ENCODE measurements at regions not wholly inside any gene's neighbourhood (a gene's known extent, or its start where the extent isn't known, plus 50 kb on each side); places are given as distances from the start of the nearest gene placed in this dataset.
A peak's percentile ranks its signal among the peaks of the same experiment; 100 is the strongest.

DNA sequence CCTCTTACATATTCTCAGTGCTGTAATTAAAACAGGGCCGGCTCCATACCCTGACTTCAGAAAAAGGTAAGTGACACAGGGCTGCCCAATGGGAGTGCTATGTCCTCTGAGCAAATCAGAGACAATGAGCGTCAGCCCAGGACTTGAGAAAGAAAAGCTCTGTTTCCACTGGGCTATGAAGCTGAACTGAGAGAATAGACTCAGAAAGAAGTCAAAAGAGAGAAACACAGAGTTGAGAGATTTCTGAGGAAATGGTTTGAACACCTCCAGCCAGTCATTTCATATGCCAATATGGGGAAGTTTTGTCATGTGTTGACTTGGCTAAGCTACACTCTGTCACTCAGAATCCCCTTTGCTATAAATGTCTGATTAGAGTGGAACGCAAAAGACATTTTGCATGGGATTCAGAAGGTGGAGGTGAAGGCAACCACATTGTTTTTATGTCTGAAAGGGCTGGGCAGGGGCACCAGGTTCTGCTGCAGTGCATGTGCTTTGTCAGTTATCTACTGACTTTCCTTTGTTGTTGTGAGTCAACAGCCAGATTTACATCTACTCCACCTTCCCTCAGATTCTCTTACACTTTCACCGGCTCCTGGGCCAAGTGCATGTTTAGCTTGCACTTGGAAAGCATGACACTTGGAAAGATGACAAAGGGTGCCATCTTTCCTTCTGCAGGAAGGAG lies 313.3 kb downstream of the DUSP6 start:
- DNase-seq (ENCODE audit: low read depth, low spot score), result no peak
- H3K9me1 ChIP-seq (ENCODE audit: control insufficient read depth, extremely low read depth, insufficient read depth, low read length), result no peaks in the 10 kb centered on the region
- no peak overlapping the region for H3K4me3 ChIP-seq (ENCODE audit: control insufficient read depth in 2 of 3, extremely low read depth in 1 of 3, insufficient read depth in 2 of 3, low read depth in 1 of 3, low read length in 3 of 3)
- H3K9me3 ChIP-seq (ENCODE audit: control insufficient read depth, low read depth, low read length), result no peaks in the 10 kb centered on the region
- H3K27me3 ChIP-seq (ENCODE audit: control insufficient read depth, extremely low read depth, insufficient read depth, low read length), result no peaks in the 10 kb centered on the region
- TF ChIP-seq, protein P1, sequence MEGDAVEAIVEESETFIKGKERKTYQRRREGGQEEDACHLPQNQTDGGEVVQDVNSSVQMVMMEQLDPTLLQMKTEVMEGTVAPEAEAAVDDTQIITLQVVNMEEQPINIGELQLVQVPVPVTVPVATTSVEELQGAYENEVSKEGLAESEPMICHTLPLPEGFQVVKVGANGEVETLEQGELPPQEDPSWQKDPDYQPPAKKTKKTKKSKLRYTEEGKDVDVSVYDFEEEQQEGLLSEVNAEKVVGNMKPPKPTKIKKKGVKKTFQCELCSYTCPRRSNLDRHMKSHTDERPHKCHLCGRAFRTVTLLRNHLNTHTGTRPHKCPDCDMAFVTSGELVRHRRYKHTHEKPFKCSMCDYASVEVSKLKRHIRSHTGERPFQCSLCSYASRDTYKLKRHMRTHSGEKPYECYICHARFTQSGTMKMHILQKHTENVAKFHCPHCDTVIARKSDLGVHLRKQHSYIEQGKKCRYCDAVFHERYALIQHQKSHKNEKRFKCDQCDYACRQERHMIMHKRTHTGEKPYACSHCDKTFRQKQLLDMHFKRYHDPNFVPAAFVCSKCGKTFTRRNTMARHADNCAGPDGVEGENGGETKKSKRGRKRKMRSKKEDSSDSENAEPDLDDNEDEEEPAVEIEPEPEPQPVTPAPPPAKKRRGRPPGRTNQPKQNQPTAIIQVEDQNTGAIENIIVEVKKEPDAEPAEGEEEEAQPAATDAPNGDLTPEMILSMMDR (optimal IDR thresholded peaks at IDR 0.05 in 1 of 3, IDR thresholded peaks at IDR 0.05 in 1 of 3, conservative IDR thresholded peaks at IDR 0.05 in 1 of 3; ENCODE audit: extremely low read depth in 1 of 3, insufficient read depth in 2 of 3, low read length in 3 of 3), result no peak
- TF ChIP-seq EZH2 (IDR thresholded peaks at IDR 0.05; ENCODE audit: low read length), result no peak
- no peaks in the 10 kb centered on the region for H4K20me1 ChIP-seq (ENCODE audit: control insufficient read depth, extremely low read depth, insufficient read depth, low read length)
- no peaks in the 10 kb centered on the region for H3K4me1 ChIP-seq (ENCODE audit: control insufficient read depth, extremely low read depth, insufficient read depth, low read length)
- peak; percentile 20 for FAIRE-seq
- dilution Hi-C loops (cut with MboI; ENCODE audit: extremely low pct_ligation_motif_present, low sequenced_read_pairs), result no loop called here
- H3K36me3 ChIP-seq (ENCODE audit: control insufficient read depth in 2 of 2, extremely low read depth in 1 of 2, insufficient read depth in 2 of 2, low read length in 2 of 2), result no peaks in the 10 kb centered on the region
- H3K9ac ChIP-seq (ENCODE audit: control insufficient read depth, extremely low read depth, insufficient read depth, low read length), result no peak overlapping the region
- H3K27ac ChIP-seq (ENCODE audit: control insufficient read depth, insufficient read depth, low read length), result no peak overlapping the region
- H3K4me2 ChIP-seq (ENCODE audit: control insufficient read depth, extremely low read depth, insufficient read depth, low read depth, low read length), result no peak overlapping the region
- H3K79me2 ChIP-seq (ENCODE audit: control insufficient read depth, insufficient read depth, low read length), result no peaks in the 10 kb centered on the region
- no peak overlapping the region for H2AFZ ChIP-seq (ENCODE audit: control insufficient read depth, low read length)

DNA sequence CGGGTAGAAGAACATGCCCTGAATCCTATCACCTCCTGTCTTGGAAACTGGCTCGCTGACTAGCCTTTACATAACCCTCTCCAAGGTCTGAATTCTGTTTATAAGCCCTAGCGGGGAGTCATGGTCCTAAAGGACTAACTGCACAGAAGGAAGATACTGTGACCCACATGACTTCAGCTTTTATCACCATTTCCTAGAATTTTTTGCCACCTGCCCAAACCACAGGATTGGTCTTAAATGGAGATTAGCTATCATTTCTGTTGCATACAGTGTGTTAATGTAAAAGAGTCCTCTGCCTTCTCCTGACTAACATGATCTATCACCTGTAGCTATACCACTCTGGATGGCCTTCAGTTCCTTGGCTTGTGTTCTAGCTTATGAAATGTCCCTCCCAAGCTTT lies 319.2 kb downstream of the DUSP6 start:
- TF ChIP-seq, protein P1 (optimal IDR thresholded peaks at IDR 0.05 in 1 of 3, IDR thresholded peaks at IDR 0.05 in 1 of 3, conservative IDR thresholded peaks at IDR 0.05 in 1 of 3; ENCODE audit: extremely low read depth in 1 of 3, insufficient read depth in 2 of 3, low read length in 3 of 3), result no peak
- TF ChIP-seq EZH2 (IDR thresholded peaks at IDR 0.05; ENCODE audit: low read length), result no peak
- Histone ChIP-seq H3K9me3 (ENCODE audit: control insufficient read depth, low read depth, low read length) (no peaks in the 10 kb centered on the region), H3K4me3 (ENCODE audit: control insufficient read depth in 2 of 3, extremely low read depth in 1 of 3, insufficient read depth in 2 of 3, low read depth in 1 of 3, low read length in 3 of 3) (no peak overlapping the region), H3K27ac (ENCODE audit: control insufficient read depth, insufficient read depth, low read length) (no peak overlapping the region), H3K4me1 (ENCODE audit: control insufficient read depth, extremely low read depth, insufficient read depth, low read length) (no peaks in the 10 kb centered on the region), H4K20me1 (ENCODE audit: control insufficient read depth, extremely low read depth, insufficient read depth, low read length) (no peaks in the 10 kb centered on the region), H3K9ac (ENCODE audit: control insufficient read depth, extremely low read depth, insufficient read depth, low read length) (no peak overlapping the region), H3K79me2 (ENCODE audit: control insufficient read depth, insufficient read depth, low read length) (no peaks in the 10 kb centered on the region), H3K4me2 (ENCODE audit: control insufficient read depth, extremely low read depth, insufficient read depth, low read depth, low read length) (no peak overlapping the region), H2AFZ (ENCODE audit: control insufficient read depth, low read length) (no peak overlapping the region), H3K36me3 (ENCODE audit: control insufficient read depth in 2 of 2, extremely low read depth in 1 of 2, insufficient read depth in 2 of 2, low read length in 2 of 2) (no peaks in the 10 kb centered on the region), H3K27me3 (ENCODE audit: control insufficient read depth, extremely low read depth, insufficient read depth, low read length) (no peaks in the 10 kb centered on the region), H3K9me1 (ENCODE audit: control insufficient read depth, extremely low read depth, insufficient read depth, low read length) (no peaks in the 10 kb centered on the region)
- DNase-seq (ENCODE audit: low read depth, low spot score) (no peak), FAIRE-seq (no peak)
- dilution Hi-C loops (cut with MboI; ENCODE audit: extremely low pct_ligation_motif_present, low sequenced_read_pairs), result no loop called here
